Kidney epithelial cell (primary cell): ENCODE measurements at regions not wholly inside any gene's neighbourhood (a gene's known extent, or its start where the extent isn't known, plus 50 kb on each side); places are given as distances from the start of the nearest gene placed in this dataset.
"Not testable (repeated sequence)": the region's sequence is repeated elsewhere in the genome, so short reads cannot be mapped to it uniquely, and the experiment has no call there.

Experiments
- DNase-seq: peaks from one replicate; pipeline ENCODE4 v3.0.0-alpha.2; 2010; ENCODE audit warnings: low read depth
- H3K27me3 ChIP-seq: 2 replicates; pipeline ENCODE4 v1.6.0; 2011; ENCODE audit warnings: low read length; ENCODE audit not compliant: control insufficient read depth, insufficient read depth
- H3K36me3 ChIP-seq: 2 replicates; pipeline ENCODE4 v1.5.1; 2011; ENCODE audit warnings: low read length; ENCODE audit not compliant: control insufficient read depth, insufficient read depth
- H3K4me3 ChIP-seq: 2 replicates; pipeline ENCODE4 v1.5.1; 2011; ENCODE audit warnings: low read depth, mild to moderate bottlenecking, control low read depth, low read length
- TF ChIP-seq, protein P1 (sequence below): IDR thresholded peaks from 2 replicates; pipeline ENCODE4 v1.5.1; 2011; ENCODE audit warnings: mild to moderate bottlenecking, moderate library complexity, low read length, control low read depth, inconsistent platforms; ENCODE audit not compliant: insufficient read depth, poor library complexity, severe bottlenecking

DNA sequence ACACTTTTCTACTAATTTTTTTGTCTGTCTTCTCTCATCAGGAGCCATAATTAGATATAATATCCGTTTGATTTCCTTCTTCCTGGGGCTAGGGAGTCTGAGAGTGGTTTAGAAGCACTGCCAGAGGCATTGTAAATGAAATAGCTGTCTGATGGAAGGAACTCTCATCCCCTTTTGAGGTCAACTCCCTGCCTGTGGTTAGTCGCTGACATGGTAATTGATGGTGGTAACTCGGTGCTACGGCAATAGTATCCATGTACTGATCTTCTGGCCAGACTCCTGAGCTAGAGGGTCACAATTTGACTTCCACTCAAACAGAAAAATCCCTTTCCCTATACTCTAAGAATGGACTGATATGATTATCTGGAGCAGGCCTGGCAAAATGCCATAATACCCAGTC lies 108.1 kb upstream of the TRPC5 start:
- Histone ChIP-seq H3K27me3 (no peaks in the 10 kb centered on the region), H3K36me3 (no peaks in the 10 kb centered on the region), H3K4me3 (no peak overlapping the region)
- TF ChIP-seq, protein P1, sequence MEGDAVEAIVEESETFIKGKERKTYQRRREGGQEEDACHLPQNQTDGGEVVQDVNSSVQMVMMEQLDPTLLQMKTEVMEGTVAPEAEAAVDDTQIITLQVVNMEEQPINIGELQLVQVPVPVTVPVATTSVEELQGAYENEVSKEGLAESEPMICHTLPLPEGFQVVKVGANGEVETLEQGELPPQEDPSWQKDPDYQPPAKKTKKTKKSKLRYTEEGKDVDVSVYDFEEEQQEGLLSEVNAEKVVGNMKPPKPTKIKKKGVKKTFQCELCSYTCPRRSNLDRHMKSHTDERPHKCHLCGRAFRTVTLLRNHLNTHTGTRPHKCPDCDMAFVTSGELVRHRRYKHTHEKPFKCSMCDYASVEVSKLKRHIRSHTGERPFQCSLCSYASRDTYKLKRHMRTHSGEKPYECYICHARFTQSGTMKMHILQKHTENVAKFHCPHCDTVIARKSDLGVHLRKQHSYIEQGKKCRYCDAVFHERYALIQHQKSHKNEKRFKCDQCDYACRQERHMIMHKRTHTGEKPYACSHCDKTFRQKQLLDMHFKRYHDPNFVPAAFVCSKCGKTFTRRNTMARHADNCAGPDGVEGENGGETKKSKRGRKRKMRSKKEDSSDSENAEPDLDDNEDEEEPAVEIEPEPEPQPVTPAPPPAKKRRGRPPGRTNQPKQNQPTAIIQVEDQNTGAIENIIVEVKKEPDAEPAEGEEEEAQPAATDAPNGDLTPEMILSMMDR, result no peak
- no peak for DNase-seq

DNA sequence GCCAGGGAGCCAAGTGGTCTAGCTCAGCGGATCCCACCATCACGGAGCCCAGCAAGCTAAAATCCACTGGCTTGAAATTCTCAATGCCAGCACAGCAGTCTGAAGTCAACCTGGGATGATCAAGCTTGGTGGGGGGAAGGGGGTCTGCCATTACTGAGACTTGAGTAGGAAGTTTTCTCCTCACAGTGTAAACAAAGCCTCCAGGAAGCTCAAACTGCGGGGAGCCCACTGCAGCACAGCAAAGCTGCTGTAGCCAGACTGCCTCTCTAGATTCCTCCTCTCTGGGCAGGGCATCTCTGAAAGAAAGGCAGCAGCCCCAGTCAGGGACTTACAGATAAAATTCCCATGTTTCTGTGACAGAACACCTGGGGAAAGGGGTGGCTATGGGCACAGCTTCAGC lies 98.8 kb upstream of the TRPC5 start:
- not testable (repeated sequence) for H3K4me3 ChIP-seq, H3K36me3 ChIP-seq, DNase-seq, H3K27me3 ChIP-seq

DNA sequence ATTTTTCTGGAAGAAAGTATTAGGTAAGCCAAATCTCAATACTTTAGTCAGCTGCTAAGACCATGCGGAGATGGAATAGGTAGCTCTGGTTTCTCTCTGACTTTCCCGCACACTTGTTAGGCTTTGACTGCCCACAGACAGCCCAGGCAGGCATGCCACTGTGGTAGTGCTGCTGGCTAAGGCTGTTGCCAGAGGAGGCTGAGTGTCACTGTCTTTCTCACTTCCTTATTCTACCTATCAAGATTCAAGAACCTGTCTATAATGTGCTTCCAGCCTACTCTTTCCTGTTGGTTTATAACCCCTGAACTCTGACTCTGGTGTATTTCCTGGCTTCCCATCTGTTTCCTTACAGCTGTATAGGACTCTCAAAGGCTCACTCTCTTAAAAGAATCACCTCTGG lies 81.8 kb upstream of the TRPC5 start:
- DNase-seq, result no peak
- Histone ChIP-seq H3K36me3 (no peaks in the 10 kb centered on the region), H3K27me3 (no peaks in the 10 kb centered on the region), H3K4me3 (no peak overlapping the region)
- TF ChIP-seq, protein P1, result no peak

DNA sequence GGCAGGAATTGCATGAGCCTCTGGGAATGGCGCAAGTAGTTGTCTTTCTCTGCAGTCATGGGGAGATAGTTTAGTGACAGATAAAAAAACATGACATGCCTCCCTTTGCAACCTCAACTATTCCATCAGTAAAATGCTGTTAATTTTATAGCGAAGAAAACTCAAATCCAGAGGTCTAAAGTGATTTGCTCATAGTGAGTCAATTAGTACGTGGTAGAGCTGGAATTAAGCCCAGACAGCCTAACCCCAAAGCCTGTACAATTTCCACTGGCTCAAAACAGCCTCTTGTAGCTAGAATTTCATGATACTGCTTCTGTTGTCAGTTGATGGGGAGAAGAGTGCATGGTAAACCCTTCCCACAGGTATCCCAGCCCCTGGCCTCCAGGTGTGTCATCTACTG lies 81.3 kb upstream of the TRPC5 start:
- no peak overlapping the region for H3K4me3 ChIP-seq
- no peaks in the 10 kb centered on the region for H3K27me3 ChIP-seq
- no peaks in the 10 kb centered on the region for H3K36me3 ChIP-seq
- TF ChIP-seq, protein P1, result no peak
- no peak for DNase-seq

DNA sequence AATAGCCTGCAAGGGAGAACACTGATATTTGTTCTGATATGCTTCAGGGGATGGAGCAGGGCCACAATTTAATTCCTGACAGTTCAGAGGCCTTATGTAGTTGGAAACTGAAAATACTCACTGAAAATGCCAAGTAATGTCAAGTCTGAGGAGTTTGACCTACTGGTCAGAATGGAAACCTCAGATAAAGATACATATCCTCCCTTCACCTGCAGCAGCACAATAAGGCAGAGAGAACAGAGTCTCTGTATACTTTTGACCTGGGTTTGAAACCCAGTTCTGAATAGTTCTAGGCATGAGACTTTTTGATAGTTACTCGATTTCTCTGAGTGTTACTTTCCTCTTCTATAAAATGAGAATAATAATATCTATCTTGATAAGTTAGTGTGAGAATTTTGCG lies 65.8 kb upstream of the TRPC5 start:
- no peak for DNase-seq
- TF ChIP-seq, protein P1, result no peak
- no peak overlapping the region for H3K4me3 ChIP-seq
- H3K27me3 ChIP-seq, result no peaks in the 10 kb centered on the region
- no peaks in the 10 kb centered on the region for H3K36me3 ChIP-seq

DNA sequence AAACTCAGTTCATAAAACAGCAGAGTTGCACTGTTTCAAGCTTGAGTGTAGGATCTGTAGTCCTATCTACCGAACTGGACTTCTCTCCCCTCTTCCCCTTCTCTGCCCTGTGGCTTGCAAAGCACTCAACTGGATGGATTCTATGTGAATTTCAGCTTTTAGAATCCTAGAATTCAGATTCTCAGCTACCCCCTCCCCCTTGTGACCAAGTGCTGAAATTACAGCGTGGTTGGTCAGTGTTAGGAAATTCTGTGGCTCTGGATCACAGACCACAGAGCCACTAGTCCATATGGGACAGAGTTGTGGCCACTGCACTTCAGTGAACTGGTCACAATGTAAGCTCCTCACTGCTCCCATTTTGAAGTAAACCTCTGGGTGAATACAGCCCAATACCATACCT lies 64.6 kb upstream of the TRPC5 start:
- DNase-seq, result no peak
- Histone ChIP-seq H3K4me3 (no peak overlapping the region), H3K36me3 (no peaks in the 10 kb centered on the region), H3K27me3 (no peaks in the 10 kb centered on the region)
- TF ChIP-seq, protein P1, result peak; percentile 41

DNA sequence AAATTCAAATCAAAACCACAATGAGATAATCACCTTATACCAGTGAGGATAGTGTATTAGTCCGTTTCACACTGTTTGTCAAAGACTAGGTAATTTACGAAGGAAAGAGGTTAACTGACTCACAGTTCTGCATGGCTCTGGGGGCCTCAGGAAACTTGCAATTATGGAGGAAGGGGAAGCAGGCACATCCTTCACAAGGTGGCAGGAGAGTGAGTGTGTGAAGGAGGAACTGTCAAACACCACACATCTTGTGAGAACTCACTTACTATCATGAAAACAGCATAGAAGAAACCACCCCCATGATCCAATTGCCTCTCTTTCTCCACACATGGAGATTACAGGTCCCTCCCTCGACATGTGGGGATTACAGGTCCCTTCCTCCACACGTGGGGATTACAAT lies 54.7 kb upstream of the TRPC5 start:
- no peaks in the 10 kb centered on the region for H3K27me3 ChIP-seq
- DNase-seq, result no peak
- no peaks in the 10 kb centered on the region for H3K36me3 ChIP-seq
- H3K4me3 ChIP-seq, result no peak overlapping the region
- TF ChIP-seq, protein P1, result no peak
